ENCODE measurements at regions not wholly inside any gene's neighbourhood (a gene's known extent, or its start where the extent isn't known, plus 50 kb on each side); places are given as distances from the start of the nearest gene placed in this dataset.
"Not testable (repeated sequence)": the region's sequence is repeated elsewhere in the genome, so short reads cannot be mapped to it uniquely, and the experiment has no call there.

GRCh38 chrX:121433289-121433688 lies 385.9 kb downstream of the GLUD2 start:
- DNase-seq (ENCODE audit: low read depth): no peak

- not testable (repeated sequence) for DNase-seq (ENCODE audit: low read depth)
Observed at GRCh38 chrX:121437666-121438065, 390.3 kb downstream of the GLUD2 start.

GRCh38 chrX:121455890-121456289 lies 408.5 kb downstream of the GLUD2 start:
- no peak for DNase-seq (ENCODE audit: low read depth)

- DNase-seq (ENCODE audit: low read depth): no peak
Observed at GRCh38 chrX:121456315-121456714, 408.9 kb downstream of the GLUD2 start.

GRCh38 chrX:121457096-121457495 lies 409.7 kb downstream of the GLUD2 start:
- DNase-seq (ENCODE audit: low read depth): no peak

- DNase-seq (ENCODE audit: low read depth): no peak
Observed at GRCh38 chrX:121479406-121479805, 432.0 kb downstream of the GLUD2 start.

- no peak for DNase-seq (ENCODE audit: low read depth)
Observed at GRCh38 chrX:121496966-121497365, 449.6 kb downstream of the GLUD2 start.

- no peak for DNase-seq (ENCODE audit: low read depth)
Observed at GRCh38 chrX:121504153-121504552, 456.7 kb downstream of the GLUD2 start.

GRCh38 chrX:121546317-121546716 lies 498.9 kb downstream of the GLUD2 start:
- no peak for DNase-seq (ENCODE audit: low read depth)

- no peak for DNase-seq (ENCODE audit: low read depth)
Observed at GRCh38 chrX:121558886-121559285, 511.5 kb downstream of the GLUD2 start.

- no peak for DNase-seq (ENCODE audit: low read depth)
Observed at GRCh38 chrX:121562616-121563015, 515.2 kb downstream of the GLUD2 start.

GRCh38 chrX:121569609-121570008 lies 522.2 kb downstream of the GLUD2 start:
- no peak for DNase-seq (ENCODE audit: low read depth)

GRCh38 chrX:121570072-121570841 lies 522.8 kb downstream of the GLUD2 start:
- no peak for DNase-seq (ENCODE audit: low read depth)

- no peak for DNase-seq (ENCODE audit: low read depth)
Observed at GRCh38 chrX:121571333-121571732, 523.9 kb downstream of the GLUD2 start.

GRCh38 chrX:121574384-121574783 lies 527.0 kb downstream of the GLUD2 start:
- not testable (repeated sequence) for DNase-seq (ENCODE audit: low read depth)

GRCh38 chrX:121579016-121579760 lies 531.8 kb downstream of the GLUD2 start:
- DNase-seq (ENCODE audit: low read depth): no peak

GRCh38 chrX:121581885-121582284 lies 534.5 kb downstream of the GLUD2 start:
- no peak for DNase-seq (ENCODE audit: low read depth)

- no peak for DNase-seq (ENCODE audit: low read depth)
Observed at GRCh38 chrX:121585626-121586025, 538.2 kb downstream of the GLUD2 start.

- DNase-seq (ENCODE audit: low read depth): no peak
Observed at GRCh38 chrX:121592884-121593283, 545.5 kb downstream of the GLUD2 start.

- no peak for DNase-seq (ENCODE audit: low read depth)
Observed at GRCh38 chrX:121598356-121598755, 550.9 kb downstream of the GLUD2 start.

- DNase-seq (ENCODE audit: low read depth): no peak
Observed at GRCh38 chrX:121635141-121635540, 587.7 kb downstream of the GLUD2 start.

GRCh38 chrX:121639781-121640180 lies 592.4 kb downstream of the GLUD2 start:
- no peak for DNase-seq (ENCODE audit: low read depth)

GRCh38 chrX:121641560-121641959 lies 594.1 kb downstream of the GLUD2 start:
- DNase-seq (ENCODE audit: low read depth): peak; percentile 30
